HG03457 (cell line): ENCODE measurements at regions not wholly inside any gene's neighbourhood (a gene's known extent, or its start where the extent isn't known, plus 50 kb on each side); places are given as distances from the start of the nearest gene placed in this dataset.
"Not testable (repeated sequence)": the region's sequence is repeated elsewhere in the genome, so short reads cannot be mapped to it uniquely, and the experiment has no call there.

ENCODE experiments used
- ATAC-seq: cut with Tn5 transposase; IDR thresholded peaks from one replicate; pipeline ENCODE4 v1.9.1; 2021; ENCODE audit warnings: moderate number of reproducible peaks; ENCODE audit not compliant: unreplicated experiment

GRCh38 chr3:70743754-70744153 lies 431.3 kb upstream of the MDFIC2 start:
- no peak for ATAC-seq

- no peak for ATAC-seq
These were observed 429.6 kb upstream of the MDFIC2 start for GRCh38 chr3:70742081-70742480.

- no peak for ATAC-seq
These were observed 428.4 kb upstream of the MDFIC2 start for GRCh38 chr3:70740872-70741271.

GRCh38 chr3:70740071-70740470 lies 427.6 kb upstream of the MDFIC2 start:
- no peak for ATAC-seq

GRCh38 chr3:70738291-70738681 lies 425.8 kb upstream of the MDFIC2 start:
- ATAC-seq, result no peak

GRCh38 chr3:70737666-70738290 lies 425.3 kb upstream of the MDFIC2 start:
- ATAC-seq, result no peak

- ATAC-seq, result no peak
These were observed 423.6 kb upstream of the MDFIC2 start for GRCh38 chr3:70736009-70736408.

- no peak for ATAC-seq
These were observed 422.3 kb upstream of the MDFIC2 start for GRCh38 chr3:70734756-70735155.

GRCh38 chr3:70731046-70731445 lies 418.6 kb upstream of the MDFIC2 start:
- ATAC-seq, result no peak

GRCh38 chr3:70729845-70730244 lies 417.4 kb upstream of the MDFIC2 start:
- ATAC-seq, result no peak

- ATAC-seq, result no peak
These were observed 415.9 kb upstream of the MDFIC2 start for GRCh38 chr3:70728311-70728710.

- no peak for ATAC-seq
These were observed 414.5 kb upstream of the MDFIC2 start for GRCh38 chr3:70726961-70727360.

- ATAC-seq, result no peak
These were observed 413.9 kb upstream of the MDFIC2 start for GRCh38 chr3:70726096-70726938.

- no peak for ATAC-seq
These were observed 409.6 kb upstream of the MDFIC2 start for GRCh38 chr3:70722018-70722417.

- ATAC-seq, result no peak
These were observed 404.4 kb upstream of the MDFIC2 start for GRCh38 chr3:70716832-70717231.

GRCh38 chr3:70712449-70713082 lies 400.1 kb upstream of the MDFIC2 start:
- no peak for ATAC-seq

GRCh38 chr3:70703305-70704102 lies 391.1 kb upstream of the MDFIC2 start:
- ATAC-seq, result no peak

GRCh38 chr3:70702132-70702531 lies 389.7 kb upstream of the MDFIC2 start:
- no peak for ATAC-seq

- ATAC-seq, result no peak
These were observed 372.3 kb upstream of the MDFIC2 start for GRCh38 chr3:70684701-70685100.

GRCh38 chr3:70675810-70676209 lies 363.4 kb upstream of the MDFIC2 start:
- ATAC-seq, result not testable (repeated sequence)
